Medulla oblongata (tissue), 1 donor: ENCODE measurements at regions not wholly inside any gene's neighbourhood (a gene's known extent, or its start where the extent isn't known, plus 50 kb on each side); places are given as distances from the start of the nearest gene placed in this dataset.
"Not testable (repeated sequence)": the region's sequence is repeated elsewhere in the genome, so short reads cannot be mapped to it uniquely, and the experiment has no call there.

Experiments
- DNase-seq: peaks from one replicate; pipeline ENCODE4 v3.0.0-alpha.2; 2015; ENCODE audit errors: extremely low spot score

GRCh38 chrX:138282598-138283150 is 428.8 kb downstream of the FGF13 start:
- not testable (repeated sequence) for DNase-seq

GRCh38 chrX:138287205-138287877 is 424.2 kb downstream of the FGF13 start:
- no peak for DNase-seq

- DNase-seq, result no peak
Observed at GRCh38 chrX:138294951-138295350, 416.6 kb downstream of the FGF13 start.

GRCh38 chrX:138298268-138298667 is 413.2 kb downstream of the FGF13 start:
- no peak for DNase-seq

GRCh38 chrX:138345801-138346200 is 365.7 kb downstream of the FGF13 start:
- no peak for DNase-seq

- DNase-seq, result no peak
Observed at GRCh38 chrX:138349351-138349750, 362.2 kb downstream of the FGF13 start.

GRCh38 chrX:138378876-138379275 is 332.6 kb downstream of the FGF13 start:
- DNase-seq, result no peak

- DNase-seq, result no peak
Observed at GRCh38 chrX:138408101-138408500, 303.4 kb downstream of the FGF13 start.

- no peak for DNase-seq
Observed at GRCh38 chrX:138411048-138411447, 300.5 kb downstream of the FGF13 start.
